Transverse colon (tissue), 4 donors: ENCODE measurements at regions not wholly inside any gene's neighbourhood (a gene's known extent, or its start where the extent isn't known, plus 50 kb on each side); places are given as distances from the start of the nearest gene placed in this dataset.

Source experiments
- DNase-seq: peaks from one replicate; pipeline ENCODE4 v3.0.0-alpha.2; 2019
- H3K27ac ChIP-seq, 4 donors: fragments of 200-600 bp; sonication (generic); 2 replicates each; pipeline ENCODE4 v1.5.1; 2016 to 2018; ENCODE audit warnings: inconsistent platforms in 4 of 4
- H3K27me3 ChIP-seq: fragments of 200-600 bp; sonication (generic); 2 replicates; pipeline ENCODE4 v1.5.1; 2017; ENCODE audit warnings: inconsistent platforms
- H3K36me3 ChIP-seq, 4 donors: fragments of 200-600 bp; sonication (generic); 2 replicates each; pipeline ENCODE4 v1.5.1; 2017 to 2019; ENCODE audit warnings: inconsistent platforms in 4 of 4
- H3K4me1 ChIP-seq, 4 donors: fragments of 200-600 bp; sonication (generic); 2 replicates each; pipeline ENCODE4 v1.5.1; 2017 to 2020; ENCODE audit warnings: inconsistent platforms in 4 of 4
- H3K4me3 ChIP-seq, 4 donors: fragments of 200-600 bp; sonication (generic); 1 replicate in 1 of 4; 2 replicates in 3 of 4; pipeline versions ENCODE4 v1.5.1 to v1.6.1; 2017 to 2019; ENCODE audit warnings: inconsistent platforms in 4 of 4
- H3K9me3 ChIP-seq, 2 donors: fragments of 200-600 bp; sonication (generic); 2 replicates each; pipeline ENCODE4 v1.5.1; 2017 to 2019; ENCODE audit warnings: inconsistent platforms in 2 of 2
- EP300 ChIP-seq: sonication (generic); formaldehyde crosslinking; IDR thresholded peaks from one replicate; pipeline ENCODE4 v1.6.1; 2017; ENCODE audit warnings: antibody characterized with exemption, low read depth
- POLR2A ChIP-seq: fragments of 450-650 bp; IDR thresholded peaks from one replicate; pipeline ENCODE4 v1.6.1; 2016; ENCODE audit warnings: antibody characterized with exemption, mild to moderate bottlenecking, moderate library complexity
- POLR2AphosphoS5 ChIP-seq, 3 donors: sonication (generic); formaldehyde crosslinking; IDR thresholded peaks; one replicate each; pipeline ENCODE4 v1.6.1; 2016; ENCODE audit warnings: antibody characterized with exemption in 3 of 3
- WGBS, 2 donors: methylation state at CpG; one replicate each; pipeline ENCODE4 v1.1.5; 2018; ENCODE audit warnings: low coverage in 1 of 2; 5-methylcytosine and 5-hydroxymethylcytosine counted together
- in situ Hi-C, 4 donors: fragments of 200-750 bp; cut with MboI; loops; one replicate each; pipeline versions ENCODE4 v1.15.0 to v1.15.1; 2017; ENCODE audit warnings: low sequenced_read_pairs in 3 of 4, low pct_ligation_motif_present in 1 of 4, low pct_unique_long_range_greater_than_20kb in 1 of 4
- intact Hi-C: fragments of 100-400 bp; cut with DNase I; formaldehyde crosslinking; loops from one replicate; pipeline ENCODE4 v1.15.1; 2023; ENCODE audit warnings: low total_unique reads
- TF ChIP-seq, protein P1 (sequence below), 5 experiments: fragments of 200-600 bp in 3 of 5; fragments of 450-650 bp in 2 of 5; sonication (generic) in 3 of 5; IDR thresholded peaks; 1 replicate in 2 of 5; 2 replicates in 3 of 5; pipeline ENCODE4 v1.5.1; 2016 to 2017; ENCODE audit warnings: antibody characterized with exemption in 5 of 5, inconsistent platforms in 3 of 5, mild to moderate bottlenecking in 2 of 5, moderate library complexity in 1 of 5

DNA sequence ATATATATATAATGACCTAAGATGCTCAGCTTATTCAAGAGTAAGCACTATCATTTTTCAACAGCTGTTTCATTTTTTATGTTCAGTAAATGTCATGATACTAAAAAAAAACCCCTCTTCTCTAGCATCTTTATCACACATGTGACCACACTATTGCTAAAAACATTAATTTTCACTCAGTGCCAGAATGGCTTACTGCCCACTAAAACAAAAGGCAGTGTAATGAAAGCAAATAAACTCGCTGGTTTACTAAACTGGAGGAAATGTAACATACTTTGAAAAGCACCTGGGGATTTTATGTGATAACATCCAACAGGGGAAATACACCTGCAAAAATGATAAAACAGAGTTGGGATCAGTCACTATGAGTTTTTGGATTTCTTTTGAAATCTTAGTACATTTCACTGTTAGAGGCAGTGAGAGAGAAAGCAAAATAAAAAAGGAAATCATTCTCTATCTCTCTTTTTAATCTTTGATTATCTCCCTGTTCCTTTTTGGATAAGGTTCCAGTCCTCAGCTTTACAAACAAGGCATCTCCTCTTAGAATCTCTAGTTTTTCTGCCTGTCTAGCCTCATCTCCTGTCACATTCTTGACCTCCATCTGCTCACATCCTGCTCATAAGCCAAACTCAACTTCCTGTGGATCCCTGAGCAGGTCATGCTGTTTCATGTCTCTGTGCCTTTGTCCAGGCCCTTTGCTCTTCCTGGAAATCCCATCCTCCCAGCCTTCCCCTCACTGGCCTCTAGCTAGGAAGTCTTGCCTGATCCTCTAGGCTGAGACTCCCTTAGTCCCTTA, 338.0 kb downstream of the MAN2A1 start:
- no peaks in the 10 kb centered on the region for H3K4me1 ChIP-seq
- intact Hi-C loops (no loop called here), in situ Hi-C loops (no loop called here)

DNA sequence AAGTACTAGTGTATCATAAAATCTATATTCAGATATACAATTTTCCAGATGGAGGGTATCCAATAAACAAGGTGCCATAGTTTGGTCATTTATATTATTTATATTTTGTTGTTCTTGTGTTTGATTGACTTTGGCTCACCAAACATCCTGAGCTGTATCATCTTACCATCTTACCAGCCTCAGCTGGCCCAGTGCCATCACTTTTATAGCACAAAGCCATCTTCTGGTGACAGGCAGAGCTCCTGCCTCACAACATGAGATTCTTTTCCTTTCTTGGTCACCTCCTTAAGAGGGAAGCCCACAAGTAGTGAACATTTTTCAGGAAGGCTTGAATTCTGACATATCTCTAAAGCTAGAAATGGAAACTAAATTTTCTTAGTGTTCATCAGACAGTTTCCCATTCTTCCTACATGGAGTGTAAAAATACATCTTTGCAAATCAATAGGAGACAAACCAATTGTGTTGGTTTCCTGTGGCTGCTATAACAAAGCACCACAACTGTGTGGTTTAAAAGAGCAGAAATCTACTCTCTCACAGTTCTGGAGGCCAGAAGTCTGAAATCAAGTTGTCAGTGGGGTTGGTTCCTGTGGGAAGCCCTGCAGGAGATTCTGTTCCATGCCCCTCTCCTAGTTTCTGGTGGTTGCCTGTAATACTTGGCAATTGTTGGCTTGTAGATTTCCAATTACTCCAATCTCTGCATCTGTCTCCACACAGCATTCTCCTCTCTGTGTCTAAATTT, 341.8 kb downstream of the MAN2A1 start:
- Histone ChIP-seq H3K36me3 (no peaks in the 10 kb centered on the region), H3K4me1 (no peaks in the 10 kb centered on the region), H3K4me3 (no peak overlapping the region), H3K27ac (no peak overlapping the region), H3K27me3 (no peaks in the 10 kb centered on the region), H3K9me3 (no peaks in the 10 kb centered on the region)
- in situ Hi-C loops = no loop called here
- no peak for DNase-seq
- intact Hi-C loops = no loop called here
- TF ChIP-seq POLR2AphosphoS5 (IDR thresholded peaks at IDR 0.05) = no peak
- TF ChIP-seq, protein P1, sequence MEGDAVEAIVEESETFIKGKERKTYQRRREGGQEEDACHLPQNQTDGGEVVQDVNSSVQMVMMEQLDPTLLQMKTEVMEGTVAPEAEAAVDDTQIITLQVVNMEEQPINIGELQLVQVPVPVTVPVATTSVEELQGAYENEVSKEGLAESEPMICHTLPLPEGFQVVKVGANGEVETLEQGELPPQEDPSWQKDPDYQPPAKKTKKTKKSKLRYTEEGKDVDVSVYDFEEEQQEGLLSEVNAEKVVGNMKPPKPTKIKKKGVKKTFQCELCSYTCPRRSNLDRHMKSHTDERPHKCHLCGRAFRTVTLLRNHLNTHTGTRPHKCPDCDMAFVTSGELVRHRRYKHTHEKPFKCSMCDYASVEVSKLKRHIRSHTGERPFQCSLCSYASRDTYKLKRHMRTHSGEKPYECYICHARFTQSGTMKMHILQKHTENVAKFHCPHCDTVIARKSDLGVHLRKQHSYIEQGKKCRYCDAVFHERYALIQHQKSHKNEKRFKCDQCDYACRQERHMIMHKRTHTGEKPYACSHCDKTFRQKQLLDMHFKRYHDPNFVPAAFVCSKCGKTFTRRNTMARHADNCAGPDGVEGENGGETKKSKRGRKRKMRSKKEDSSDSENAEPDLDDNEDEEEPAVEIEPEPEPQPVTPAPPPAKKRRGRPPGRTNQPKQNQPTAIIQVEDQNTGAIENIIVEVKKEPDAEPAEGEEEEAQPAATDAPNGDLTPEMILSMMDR (IDR thresholded peaks at IDR 0.05) = no peak
- TF ChIP-seq POLR2A = no peak
- TF ChIP-seq EP300 = no peak

More for the DNA sequence above, 338.0 kb downstream of the MAN2A1 start:
- TF ChIP-seq, protein P1 (IDR thresholded peaks at IDR 0.05) = no peak
- TF ChIP-seq EP300 (no peak), POLR2A (no peak), POLR2AphosphoS5 (IDR thresholded peaks at IDR 0.05) (no peak)
- Histone ChIP-seq H3K36me3 (no peaks in the 10 kb centered on the region), H3K9me3 (no peaks in the 10 kb centered on the region), H3K27me3 (no peaks in the 10 kb centered on the region), H3K27ac (no peak overlapping the region), H3K4me3 (no peak overlapping the region)
- no peak for DNase-seq
- 27 to 38% methylated on average over 1 of the region's 1 CpG for WGBS, 2 donors

DNA sequence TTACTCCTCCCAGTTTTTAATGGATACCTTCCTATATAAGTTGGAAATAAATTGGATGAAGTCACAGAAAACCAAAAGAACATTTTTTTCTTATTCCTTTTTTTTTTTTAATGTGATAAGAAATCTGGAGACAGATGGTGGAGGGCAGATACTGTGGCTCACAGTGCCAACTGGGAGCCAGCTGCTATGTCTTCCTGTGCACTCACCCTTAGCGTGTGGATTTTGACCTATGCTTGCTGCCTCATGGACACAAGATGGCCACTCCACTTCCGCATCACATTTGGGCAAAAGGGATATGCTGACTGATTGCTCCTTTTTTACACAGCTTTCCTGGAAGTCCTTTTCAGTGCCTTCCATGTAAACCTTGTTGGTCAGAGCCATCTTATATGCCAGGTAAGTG, 342.6 kb downstream of the MAN2A1 start:
- Histone ChIP-seq H3K4me3 (no peak overlapping the region), H3K36me3 (no peaks in the 10 kb centered on the region), H3K27me3 (no peaks in the 10 kb centered on the region), H3K27ac (no peak overlapping the region), H3K9me3 (no peaks in the 10 kb centered on the region), H3K4me1 (no peaks in the 10 kb centered on the region)
- TF ChIP-seq EP300 (no peak), POLR2AphosphoS5 (IDR thresholded peaks at IDR 0.05) (no peak), POLR2A (no peak)
- TF ChIP-seq, protein P1 (IDR thresholded peaks at IDR 0.05) = no peak
- WGBS, 2 donors = 69 to 92% methylated on average over 2 of the region's 2 CpGs
- DNase-seq = no peak
- in situ Hi-C loops (no loop called here), intact Hi-C loops (no loop called here)

DNA sequence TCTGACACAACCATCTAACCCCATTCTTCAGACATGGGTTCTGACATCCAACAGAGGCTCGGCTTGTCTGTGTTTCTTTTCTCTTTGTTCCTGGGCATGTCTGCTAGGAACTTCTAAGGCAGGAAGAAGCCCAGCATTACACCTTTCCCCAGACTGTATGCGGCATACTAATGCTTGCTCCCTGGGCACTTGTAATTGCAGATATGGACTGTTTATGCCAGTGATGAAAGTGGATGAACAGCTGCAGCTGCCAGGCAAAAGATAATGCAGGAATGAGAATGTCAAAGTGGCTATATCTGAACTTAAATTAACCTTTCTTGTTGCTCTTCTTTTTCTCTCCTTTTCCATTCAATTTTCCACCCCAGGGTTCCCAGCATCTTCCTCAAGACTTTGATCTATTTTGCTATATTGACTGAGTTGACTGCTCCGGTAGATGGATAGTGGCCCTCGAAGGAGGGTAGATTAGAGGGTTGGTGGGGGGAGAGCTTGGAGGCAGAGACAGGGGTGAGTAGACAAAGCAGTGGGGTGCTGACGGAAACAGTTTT, 344.4 kb downstream of the MAN2A1 start:
- Histone ChIP-seq H3K9me3 (no peaks in the 10 kb centered on the region), H3K27ac (no peak overlapping the region), H3K27me3 (no peaks in the 10 kb centered on the region), H3K4me3 (no peak overlapping the region), H3K4me1 (no peaks in the 10 kb centered on the region), H3K36me3 (no peaks in the 10 kb centered on the region)
- in situ Hi-C loops = no loop called here
- WGBS, 2 donors = 84 to 91% methylated on average over 4 to 5 of the region's 5 CpGs
- TF ChIP-seq POLR2A (no peak), POLR2AphosphoS5 (IDR thresholded peaks at IDR 0.05) (no peak), EP300 (no peak)
- TF ChIP-seq, protein P1 (IDR thresholded peaks at IDR 0.05) = no peak
- DNase-seq = no peak
- intact Hi-C loops = no loop called here
